ENCODE measurements at regions not wholly inside any gene's neighbourhood (a gene's known extent, or its start where the extent isn't known, plus 50 kb on each side); places are given as distances from the start of the nearest gene placed in this dataset.

DNA sequence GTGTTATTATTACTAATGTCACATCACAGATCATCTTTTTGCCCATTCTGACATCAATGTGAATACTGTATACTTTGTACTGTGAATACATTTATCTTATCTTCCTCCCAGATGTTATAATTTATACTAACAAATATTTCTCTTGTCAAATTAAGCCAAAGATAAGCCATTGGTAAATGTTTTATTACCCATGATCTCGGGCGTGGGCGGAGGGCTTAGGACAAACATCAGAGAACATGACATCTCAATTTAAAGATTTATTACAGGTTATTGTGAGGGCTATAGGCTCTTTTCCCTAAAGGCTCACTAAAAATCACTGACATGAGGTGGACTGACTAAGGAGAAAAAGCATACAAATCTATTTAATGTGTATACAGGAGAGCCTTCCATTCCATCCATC is 58.2 kb upstream of the DGKB start (continued):
- TF ChIP-seq, protein P1, sequence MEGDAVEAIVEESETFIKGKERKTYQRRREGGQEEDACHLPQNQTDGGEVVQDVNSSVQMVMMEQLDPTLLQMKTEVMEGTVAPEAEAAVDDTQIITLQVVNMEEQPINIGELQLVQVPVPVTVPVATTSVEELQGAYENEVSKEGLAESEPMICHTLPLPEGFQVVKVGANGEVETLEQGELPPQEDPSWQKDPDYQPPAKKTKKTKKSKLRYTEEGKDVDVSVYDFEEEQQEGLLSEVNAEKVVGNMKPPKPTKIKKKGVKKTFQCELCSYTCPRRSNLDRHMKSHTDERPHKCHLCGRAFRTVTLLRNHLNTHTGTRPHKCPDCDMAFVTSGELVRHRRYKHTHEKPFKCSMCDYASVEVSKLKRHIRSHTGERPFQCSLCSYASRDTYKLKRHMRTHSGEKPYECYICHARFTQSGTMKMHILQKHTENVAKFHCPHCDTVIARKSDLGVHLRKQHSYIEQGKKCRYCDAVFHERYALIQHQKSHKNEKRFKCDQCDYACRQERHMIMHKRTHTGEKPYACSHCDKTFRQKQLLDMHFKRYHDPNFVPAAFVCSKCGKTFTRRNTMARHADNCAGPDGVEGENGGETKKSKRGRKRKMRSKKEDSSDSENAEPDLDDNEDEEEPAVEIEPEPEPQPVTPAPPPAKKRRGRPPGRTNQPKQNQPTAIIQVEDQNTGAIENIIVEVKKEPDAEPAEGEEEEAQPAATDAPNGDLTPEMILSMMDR (IDR thresholded peaks at IDR 0.05; ENCODE audit: control extremely low read depth in 1 of 3, insufficient read depth in 1 of 3, low read depth in 1 of 3, low read length in 3 of 3) = no peak
